Umbilical cord (tissue), 1 donor: ENCODE measurements at regions not wholly inside any gene's neighbourhood (a gene's known extent, or its start where the extent isn't known, plus 50 kb on each side); places are given as distances from the start of the nearest gene placed in this dataset.
"Not testable (repeated sequence)": the region's sequence is repeated elsewhere in the genome, so short reads cannot be mapped to it uniquely, and the experiment has no call there.

Experiments
- DNase-seq: peaks from one replicate; pipeline ENCODE4 v3.0.0-alpha.2; 2015; ENCODE audit warnings: low spot score

DNA sequence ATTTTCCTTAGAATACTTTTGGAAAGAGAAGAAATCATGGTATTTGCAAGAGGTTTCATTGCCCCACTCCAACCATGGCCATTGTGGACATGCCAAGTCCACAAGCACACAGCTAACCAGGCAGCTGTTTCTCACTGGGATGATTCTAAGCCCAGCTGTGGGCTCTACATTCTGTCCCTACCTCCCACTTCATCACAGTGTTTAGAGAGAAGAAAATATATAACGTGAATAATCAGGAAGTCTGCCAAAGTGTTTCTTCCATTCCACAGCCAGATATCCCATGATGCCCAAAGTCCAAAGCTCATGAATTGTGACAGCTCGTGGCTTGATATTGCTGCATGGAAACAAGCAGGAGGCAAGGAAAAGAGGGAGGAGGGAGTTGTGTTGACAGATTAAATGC is 433.7 kb upstream of the GYPC start:
- DNase-seq: peak; percentile 7

DNA sequence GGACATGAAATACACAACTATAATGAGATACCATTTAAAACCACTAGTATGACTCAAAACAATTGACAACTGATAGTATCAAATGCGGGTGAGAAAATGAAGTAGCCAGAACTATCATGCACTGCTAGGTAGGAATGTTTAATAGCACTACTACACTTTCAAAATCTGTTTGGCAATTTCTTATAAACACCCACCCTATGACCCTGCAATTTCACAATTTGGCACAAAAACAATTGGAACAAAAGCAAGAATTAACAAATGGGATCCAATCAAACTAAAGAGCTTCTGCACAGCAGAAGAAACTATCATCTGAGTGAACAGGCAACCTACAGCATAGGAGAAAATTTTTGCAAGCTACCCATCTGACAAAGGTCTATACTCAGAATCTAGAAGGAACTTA is 431.2 kb upstream of the GYPC start:
- DNase-seq: no peak

DNA sequence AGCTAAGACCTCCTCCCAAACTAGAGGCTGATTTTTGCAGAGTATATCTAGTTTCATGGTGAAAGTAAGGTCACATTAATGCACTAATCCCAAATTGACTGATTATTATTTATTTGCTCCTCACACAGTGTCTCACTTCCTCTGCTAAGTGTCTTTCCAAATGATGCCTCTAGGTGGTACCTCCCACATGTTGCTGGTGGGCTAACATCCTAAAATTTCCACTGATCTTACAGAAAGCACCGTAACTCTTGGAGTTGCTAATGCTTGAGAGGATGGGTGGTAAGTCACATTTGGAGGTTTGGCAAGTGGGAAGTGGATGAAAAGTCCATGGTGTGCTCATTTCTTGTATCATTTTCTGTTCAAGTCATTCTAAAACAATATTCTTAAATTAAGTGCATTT is 428.7 kb upstream of the GYPC start:
- DNase-seq: no peak

DNA sequence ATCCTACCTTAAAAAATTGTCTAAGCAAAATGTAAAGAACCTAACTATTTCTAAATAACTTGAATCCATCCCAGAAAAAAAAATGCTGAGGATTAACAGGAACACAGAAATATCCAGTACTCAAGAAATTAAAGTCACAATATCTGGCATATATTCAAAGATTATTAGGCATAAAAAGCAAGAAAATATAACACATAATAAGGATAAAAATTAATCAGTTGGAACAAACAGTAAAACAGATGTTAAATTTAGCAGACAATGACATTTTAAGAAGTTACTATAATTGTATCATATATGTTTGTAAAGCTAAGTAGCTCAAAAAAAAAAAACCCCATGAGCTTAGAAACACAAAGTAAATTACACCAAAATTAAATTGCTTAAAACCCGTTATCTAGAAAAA is 427.4 kb upstream of the GYPC start:
- no peak for DNase-seq

DNA sequence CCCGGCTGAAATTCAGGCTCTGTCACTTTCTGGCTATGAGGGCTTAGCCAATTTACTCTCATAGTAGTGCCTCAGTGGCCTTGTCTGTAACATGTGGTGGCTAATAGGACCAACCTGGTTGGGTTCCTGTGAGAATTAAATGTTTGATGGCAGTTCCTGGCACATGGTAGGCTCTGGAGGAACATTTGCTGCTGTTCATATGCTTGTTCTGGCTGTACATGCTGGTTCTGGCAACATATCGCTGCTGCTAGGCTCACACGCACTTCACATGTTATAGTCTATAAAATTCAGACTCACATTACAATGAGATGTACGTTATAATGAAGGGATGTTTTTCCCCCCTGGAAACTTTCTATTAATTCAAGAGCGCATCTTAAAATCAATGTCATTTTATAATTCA is 417.7 kb upstream of the GYPC start:
- no peak for DNase-seq

DNA sequence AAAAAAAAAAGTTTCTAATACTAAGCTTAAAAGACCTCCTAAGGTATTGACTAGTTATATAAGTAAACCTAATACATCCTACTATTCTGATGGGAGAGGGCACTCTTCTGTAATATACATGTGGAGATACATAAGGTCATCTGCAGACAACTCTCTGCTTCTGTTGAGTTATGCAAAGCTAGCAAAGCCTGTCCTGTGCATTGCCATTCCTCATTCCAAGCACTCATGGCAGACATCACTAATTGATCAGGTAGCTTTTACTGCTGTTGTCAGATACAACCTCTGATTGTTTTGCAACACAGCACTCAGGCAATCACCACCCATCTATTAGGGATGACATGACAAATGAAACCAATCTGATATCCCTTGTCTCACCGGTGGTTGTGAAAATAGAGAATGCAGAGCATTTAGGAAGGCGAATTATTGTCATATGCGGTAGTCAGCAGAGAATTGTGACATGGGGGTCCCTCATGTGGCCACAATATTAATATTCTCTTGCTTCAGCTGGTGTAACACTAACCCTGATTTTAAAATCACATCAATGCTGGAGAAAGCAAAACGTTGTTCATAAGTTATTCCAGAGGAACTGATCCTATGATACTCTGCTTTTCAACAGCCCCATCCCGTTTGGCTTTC is 416.5 kb upstream of the GYPC start:
- DNase-seq: no peak

DNA sequence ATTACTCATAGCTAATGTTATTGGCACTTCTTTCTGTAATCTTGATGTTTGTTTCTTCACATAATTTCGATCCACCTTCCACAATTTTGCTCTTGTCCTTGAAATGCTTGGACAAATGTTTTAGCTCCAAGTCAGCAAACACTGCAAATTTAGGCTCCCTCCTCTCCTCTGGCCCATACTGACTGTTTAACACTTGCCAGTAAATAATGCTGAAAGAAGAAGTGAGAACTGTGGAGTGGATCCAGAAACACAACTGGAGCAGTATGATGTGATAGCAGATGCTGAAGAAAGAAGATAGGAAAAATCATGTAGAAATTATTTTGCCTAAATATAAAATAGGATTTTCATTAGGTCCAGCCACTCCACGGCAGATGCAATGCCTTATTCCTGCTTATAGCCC is 415.0 kb upstream of the GYPC start:
- no peak for DNase-seq

DNA sequence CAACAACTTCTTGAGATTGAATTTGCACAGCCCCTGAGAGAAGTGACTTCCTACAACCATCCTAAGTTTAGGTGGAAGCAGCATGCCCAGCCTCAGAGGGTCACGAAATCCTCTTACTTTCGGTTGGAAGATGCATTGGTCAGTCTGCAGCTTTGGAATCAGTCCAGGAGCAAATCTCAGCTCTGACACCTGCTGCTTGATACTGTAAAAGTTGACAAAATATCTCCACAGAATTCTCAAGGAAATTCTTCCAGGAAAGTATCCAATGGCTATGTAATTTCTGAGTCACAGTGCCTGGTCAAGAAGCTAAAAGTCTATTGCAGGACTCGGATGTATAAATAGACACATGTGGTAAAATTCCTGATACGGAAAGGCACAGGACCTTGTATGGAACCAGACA is 414.5 kb upstream of the GYPC start:
- DNase-seq: no peak

DNA sequence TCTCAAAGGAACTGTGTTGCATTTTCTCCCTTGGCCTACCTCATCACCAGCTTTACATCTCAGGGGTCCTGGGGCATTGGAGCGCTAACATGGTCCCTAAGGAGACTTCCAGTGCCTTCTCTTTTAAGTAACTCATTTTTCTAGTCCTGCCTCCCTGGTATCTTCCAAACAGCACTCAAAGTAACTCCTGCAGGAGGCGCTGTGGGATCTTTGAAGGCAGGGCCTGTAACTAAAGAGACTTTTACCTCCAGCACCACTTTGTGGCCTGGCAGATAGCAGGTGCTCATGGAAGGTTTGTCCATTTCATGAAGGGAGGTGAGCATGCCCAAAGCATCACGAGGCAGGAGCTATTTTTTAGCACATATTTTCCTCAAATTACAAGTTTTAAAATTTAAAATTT is 411.0 kb upstream of the GYPC start:
- DNase-seq: peak; percentile 11

DNA sequence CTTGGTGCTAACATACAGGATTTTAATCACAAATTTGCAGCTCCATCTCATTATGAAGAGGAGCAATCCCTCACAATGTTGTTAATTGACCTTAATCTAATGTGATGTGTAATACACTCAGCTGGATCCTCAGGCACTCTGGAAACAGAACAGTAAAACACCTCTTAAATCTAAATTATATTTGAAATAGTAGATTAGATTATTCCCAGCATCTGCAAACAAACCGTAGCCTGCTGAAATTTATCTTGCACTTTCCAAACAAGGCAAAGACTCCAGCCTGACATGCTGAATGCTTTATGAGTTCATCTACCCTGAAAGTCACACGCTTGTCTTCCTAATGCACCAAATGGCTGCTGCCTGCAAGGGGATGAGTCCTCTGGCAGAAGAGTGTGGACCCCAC is 402.3 kb upstream of the GYPC start:
- DNase-seq: no peak

DNA sequence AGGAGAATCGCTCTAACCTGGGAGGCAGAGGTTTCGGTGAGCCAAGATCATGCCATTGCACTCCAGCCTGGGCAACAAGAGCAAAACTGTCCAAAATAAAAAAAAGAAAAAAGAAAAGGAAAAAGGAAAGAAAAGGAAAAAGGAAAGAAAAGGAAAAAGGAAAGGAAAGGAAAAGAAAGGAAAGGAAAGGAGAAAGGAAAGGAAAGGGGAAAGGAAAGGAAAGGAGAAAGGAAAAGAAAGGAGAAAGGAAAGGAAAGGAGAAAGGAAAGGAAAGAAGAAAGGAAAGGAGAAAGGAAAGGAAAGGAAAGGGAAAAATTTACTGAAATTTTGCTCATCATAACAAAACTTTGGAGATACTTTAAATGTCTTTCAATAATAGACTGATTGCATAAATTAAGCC is 391.3 kb upstream of the GYPC start:
- DNase-seq: no peak

DNA sequence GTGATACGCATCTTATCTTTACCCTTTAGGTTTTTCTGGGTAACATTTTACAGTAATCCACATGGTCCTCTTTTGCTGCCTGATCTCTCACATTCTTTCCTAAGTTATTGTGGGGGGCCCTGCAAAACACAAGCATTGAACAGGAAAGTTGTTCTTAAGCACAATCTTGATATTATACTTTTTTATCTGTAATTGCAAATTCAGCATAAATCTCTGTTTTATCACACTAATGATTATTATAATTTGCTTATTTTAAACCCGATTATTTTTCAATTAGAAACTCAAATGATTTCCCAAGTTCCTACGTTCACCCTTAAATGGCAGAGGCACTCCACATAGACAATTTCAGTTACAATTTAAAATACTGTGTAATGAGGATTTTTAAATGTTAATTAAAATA is 386.0 kb upstream of the GYPC start:
- no peak for DNase-seq

DNA sequence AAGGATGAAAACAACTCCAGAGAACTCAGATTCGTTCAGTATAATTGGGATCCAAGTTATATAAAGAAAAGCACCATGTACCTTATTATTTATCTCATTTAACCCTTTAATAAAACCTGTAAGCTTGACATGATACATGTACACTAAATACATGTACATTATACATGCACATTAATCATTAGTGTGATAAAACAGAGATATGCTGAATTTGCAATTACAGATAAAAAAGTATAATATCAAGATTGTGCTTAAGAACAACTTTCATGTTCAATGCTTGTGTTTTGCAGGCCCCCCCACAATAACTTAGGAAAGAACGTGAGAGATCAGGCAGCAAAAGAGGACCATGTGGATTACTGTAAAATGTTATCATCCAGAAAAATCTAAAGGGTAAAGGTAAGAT is 385.4 kb upstream of the GYPC start:
- DNase-seq: no peak

DNA sequence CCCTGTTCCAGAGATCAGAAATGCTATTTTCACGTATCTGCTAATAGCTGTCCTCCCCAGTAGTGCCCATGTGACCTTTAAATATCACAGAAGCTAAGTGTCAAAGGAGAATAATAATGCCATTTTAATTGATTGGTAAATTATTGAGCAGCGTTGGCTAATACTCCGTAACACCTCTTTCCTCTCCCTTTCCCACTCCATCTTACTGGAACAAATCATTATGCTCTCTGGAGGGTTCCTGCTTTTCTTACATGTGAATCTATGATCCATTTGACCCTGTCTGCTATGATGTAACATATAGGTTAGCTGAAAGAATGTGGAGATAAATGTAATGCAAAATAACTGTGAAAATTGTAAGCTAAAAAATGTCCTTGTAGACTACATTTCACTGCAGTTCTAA is 383.6 kb upstream of the GYPC start:
- no peak for DNase-seq

DNA sequence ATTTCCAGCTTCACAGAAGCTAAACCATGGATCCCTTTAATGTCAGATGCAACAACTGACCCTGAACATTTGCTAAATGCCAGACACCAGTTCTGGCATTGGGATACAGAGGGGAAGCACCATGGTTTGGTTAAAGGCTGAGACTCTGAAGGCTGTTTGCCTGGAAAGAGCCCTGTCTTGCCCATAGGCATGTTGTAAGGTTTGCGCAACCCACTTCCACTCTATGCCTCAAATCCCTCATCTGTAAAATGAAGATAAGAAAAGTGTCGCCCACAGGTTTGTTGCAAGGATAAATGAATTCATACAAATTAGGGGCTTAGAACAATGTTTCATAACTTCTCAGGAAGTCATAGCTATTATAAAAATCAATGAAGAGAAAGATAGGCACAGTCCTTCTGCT is 380.9 kb upstream of the GYPC start:
- no peak for DNase-seq

DNA sequence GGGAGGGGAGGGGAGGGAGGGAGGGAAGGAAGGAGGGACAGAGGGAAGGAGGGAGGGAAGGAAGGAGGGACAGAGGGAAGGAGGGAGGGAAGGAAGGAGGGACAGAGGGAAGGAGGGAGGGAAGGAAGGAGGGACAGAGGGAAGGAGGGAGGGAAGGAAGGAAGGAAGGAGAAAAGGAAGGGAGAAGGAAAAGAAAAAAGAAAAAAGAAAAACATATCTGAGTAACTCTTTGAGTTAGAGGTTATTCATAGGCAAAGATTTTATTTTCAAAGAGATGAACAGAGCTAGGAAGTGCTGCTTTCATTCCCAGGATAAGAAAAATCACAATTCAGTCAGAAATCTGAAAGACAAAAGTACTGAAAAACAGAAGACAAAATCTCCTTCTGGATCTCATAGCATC is 379.7 kb upstream of the GYPC start:
- DNase-seq: not testable (repeated sequence)

DNA sequence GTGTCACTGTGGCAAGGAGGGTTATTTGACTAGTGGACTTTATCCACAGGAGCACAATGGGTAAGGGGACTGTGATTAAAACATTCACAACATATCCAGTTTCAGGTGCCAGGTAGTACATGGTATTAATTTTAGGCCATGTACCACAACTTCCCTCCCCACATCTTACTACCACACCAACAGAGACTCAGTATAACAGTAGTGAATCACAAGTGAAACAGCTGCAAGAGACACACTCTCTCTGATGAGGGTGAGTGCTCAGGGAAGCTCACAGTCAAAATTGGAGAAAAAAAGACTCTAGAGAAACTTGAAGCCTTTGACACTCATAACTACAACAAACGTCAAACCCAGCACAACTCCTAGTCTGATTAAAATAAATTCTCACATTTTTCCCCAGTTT is 367.6 kb upstream of the GYPC start:
- no peak for DNase-seq

DNA sequence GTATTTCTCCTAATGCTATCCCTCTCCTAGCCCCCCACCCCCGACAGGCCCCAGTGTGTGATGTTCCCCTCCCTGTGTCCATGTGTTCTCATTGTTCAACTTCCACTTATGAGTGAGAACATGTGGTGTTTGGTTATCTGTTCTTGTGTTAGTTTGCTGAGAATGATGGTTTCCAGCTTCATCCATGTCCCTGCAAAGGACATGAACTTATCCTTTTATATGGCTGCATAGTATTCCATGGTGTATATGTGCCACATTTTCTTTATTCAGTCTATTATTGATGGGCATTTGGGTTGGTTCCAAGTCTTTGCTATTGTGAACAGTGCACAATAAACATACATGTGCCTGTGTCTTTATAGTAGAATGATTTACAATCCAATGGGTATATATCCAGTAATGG is 362.0 kb upstream of the GYPC start:
- DNase-seq: not testable (repeated sequence)

DNA sequence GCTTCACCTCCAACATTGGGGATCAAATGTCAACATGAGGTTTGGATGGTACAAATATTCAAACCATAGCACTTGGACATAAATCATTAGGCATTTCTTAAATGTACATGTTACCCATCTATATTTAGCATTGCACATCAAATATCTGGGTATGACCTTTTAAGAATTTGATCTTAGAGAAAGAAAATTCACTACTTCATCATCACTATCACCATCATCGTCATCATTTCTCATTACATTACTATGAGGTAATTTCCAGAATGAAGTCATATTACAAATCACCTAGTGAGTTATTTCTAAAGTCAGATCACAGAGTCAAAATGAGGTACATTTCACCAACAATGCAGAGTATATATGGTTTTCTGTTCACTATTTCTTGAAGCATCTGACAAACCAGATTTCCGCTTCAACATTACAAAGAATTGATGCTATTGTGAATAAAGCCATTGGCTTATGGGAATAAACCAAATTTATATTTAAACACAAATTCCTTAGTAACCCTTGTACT is 356.4 kb upstream of the GYPC start:
- DNase-seq: no peak

DNA sequence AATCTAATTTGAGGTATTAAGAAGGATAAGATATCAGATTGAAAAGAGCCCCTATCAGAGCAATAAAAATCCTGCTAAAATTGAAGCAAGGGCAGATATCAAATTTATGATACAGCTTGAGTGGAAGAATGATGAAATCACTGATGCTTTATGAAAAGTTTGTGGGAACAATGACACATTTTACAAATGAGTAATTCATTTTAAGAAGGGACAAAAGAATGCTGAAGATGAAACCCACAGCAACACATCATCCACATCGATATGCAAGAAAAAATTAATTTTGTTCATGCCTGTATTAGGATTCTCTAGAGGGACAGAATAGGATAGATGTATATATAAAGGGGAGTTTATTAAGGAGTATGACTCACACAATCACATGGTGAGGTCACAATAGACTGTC is 355.6 kb upstream of the GYPC start:
- DNase-seq: no peak

DNA sequence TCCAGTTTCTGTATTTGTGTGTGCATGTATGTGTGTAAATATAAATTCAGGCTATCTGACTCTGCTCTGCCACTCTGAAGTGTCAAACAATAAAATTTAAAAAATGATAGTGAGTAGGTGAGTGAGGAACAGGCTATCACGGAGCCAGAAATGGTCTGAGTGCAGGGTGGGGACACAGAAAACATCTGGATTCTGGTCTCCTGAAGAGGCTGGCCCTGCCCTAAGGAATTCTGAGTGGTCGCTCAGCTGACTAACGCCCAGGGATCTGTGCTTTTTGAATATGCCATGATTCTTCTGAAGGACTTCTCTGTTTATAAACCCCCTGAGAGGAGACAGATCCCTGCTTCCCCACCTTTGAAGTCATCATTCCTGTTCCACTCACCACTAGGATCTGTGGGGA is 353.9 kb upstream of the GYPC start:
- DNase-seq: peak; percentile 23

DNA sequence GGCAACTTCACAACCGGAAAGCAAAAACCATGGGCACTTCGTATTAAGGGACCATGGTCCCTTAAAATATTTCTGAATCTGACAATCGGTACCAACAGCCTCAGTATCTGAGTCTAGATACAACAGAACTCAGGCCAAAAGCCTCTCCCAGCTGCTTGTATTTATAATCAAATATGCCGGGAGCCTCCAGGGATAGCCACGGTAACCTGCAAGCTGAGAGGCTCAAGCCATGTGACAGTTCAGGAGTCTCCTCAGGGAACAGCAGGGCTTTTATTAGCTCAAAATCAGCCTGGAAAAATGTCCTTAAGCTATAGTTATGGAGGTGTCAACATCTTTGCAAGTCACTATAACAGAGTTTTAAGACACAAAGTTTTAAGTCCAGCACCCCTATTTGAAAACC is 352.8 kb upstream of the GYPC start:
- DNase-seq: no peak

DNA sequence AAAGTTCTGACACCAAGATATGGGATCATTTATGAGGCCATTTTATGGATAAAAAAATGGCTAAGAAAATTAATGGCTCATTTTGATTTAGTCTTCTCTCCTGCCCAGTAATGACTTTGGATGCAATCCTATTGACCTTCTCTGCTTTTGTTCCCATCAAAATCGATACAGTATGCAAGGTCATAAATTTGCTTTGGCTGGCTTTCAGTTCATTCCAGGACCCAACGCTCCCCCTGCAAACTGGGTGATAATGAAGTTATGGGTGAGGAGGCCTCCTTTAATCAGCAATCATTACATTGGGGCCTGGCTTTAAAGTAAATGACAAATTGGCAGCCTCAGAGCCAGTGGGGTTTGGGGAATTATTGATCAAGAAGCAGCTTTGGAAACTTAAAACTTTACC is 351.8 kb upstream of the GYPC start:
- DNase-seq: no peak

DNA sequence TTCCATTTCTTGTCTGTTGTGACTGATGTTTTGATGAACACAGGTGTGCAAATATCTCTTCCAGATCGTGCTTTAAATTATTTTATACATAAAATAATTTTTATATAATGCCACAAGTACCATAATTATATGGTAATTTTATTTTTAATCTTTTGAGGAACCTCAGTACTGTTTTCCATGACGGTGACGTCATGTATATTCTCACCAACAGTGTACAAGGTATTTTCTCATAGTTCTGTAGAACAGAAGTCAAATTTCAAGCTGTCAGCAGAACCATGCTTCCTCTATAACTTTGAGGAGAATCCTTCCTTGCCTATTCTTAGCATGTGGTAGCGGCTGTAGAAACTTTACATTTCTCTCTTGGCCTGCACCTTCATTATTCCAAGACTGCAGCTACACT is 349.4 kb upstream of the GYPC start:
- no peak for DNase-seq
